22Rv1 (cell line): ENCODE measurements at regions not wholly inside any gene's neighbourhood (a gene's known extent, or its start where the extent isn't known, plus 50 kb on each side); places are given as distances from the start of the nearest gene placed in this dataset.

Source experiments
- ZFX ChIP-seq: fragments of 450-650 bp; IDR thresholded peaks from 2 replicates; pipeline ENCODE4 v1.6.1; 2017; ENCODE audit warnings: antibody characterized with exemption, borderline replicate concordance
- TF ChIP-seq, protein P1 (sequence below): fragments of 450-650 bp; IDR thresholded peaks from 2 replicates; pipeline ENCODE4 v1.5.1; 2017; ENCODE audit warnings: mild to moderate bottlenecking

DNA sequence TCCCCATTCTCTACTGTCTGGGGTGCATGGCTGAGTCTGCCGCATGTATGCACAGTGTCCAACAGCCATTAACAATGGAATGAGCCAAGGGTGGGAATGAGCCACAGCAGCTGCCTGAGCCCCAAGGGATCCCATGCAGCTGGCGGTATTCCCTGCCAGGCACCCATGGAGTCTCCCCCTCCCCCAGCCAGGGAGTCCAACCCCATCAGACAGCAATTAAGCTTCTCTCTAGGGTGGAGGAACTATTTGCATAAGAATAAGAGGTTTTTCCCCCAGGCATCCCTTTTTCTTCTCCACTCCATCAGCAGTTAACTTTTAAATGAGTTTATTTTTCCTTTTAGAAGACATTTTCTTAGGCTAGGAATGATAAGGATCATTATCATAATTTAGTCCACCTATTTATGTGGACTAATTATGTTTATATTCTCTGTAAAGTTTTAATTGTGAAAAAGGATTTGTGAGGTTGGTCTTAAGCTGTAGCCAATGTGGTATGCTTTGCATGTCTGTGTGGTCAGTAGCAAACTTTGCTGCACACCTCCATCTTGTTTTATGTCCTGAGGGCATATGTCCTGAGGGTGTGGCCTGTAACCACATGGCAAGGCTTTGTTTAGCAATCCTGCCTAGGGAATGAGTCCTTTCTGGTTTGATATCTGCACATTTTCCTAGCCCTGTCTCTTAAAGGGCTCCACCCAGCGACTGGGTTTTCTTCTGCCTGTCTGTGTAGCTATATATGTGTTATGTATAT is 158.9 kb upstream of the OLIG3 start:
- TF ChIP-seq, protein P1, sequence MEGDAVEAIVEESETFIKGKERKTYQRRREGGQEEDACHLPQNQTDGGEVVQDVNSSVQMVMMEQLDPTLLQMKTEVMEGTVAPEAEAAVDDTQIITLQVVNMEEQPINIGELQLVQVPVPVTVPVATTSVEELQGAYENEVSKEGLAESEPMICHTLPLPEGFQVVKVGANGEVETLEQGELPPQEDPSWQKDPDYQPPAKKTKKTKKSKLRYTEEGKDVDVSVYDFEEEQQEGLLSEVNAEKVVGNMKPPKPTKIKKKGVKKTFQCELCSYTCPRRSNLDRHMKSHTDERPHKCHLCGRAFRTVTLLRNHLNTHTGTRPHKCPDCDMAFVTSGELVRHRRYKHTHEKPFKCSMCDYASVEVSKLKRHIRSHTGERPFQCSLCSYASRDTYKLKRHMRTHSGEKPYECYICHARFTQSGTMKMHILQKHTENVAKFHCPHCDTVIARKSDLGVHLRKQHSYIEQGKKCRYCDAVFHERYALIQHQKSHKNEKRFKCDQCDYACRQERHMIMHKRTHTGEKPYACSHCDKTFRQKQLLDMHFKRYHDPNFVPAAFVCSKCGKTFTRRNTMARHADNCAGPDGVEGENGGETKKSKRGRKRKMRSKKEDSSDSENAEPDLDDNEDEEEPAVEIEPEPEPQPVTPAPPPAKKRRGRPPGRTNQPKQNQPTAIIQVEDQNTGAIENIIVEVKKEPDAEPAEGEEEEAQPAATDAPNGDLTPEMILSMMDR: no peak
- no peak for TF ChIP-seq ZFX
